NCI-H1105 (cell line): ENCODE measurements at regions not wholly inside any gene's neighbourhood (a gene's known extent, or its start where the extent isn't known, plus 50 kb on each side); places are given as distances from the start of the nearest gene placed in this dataset.
A peak's percentile ranks its signal among the peaks of the same experiment; 100 is the strongest.

Experiments
- DNase-seq: peaks from one replicate; lab custom pipeline; 2025; lab: John Stamatoyannopoulos, UW

GRCh38 chr18:77761332-77761731, 511.7 kb downstream of the GALR1 start:
- no peak for DNase-seq

- DNase-seq = no peak
Observed at GRCh38 chr18:77762014-77762413, 512.4 kb downstream of the GALR1 start.

GRCh38 chr18:77762642-77763041, 513.0 kb downstream of the GALR1 start:
- no peak for DNase-seq

GRCh38 chr18:77763530-77764145, 514.0 kb downstream of the GALR1 start:
- no peak for DNase-seq

GRCh38 chr18:77765468-77765867, 515.8 kb downstream of the GALR1 start:
- DNase-seq = peak; percentile 74

- DNase-seq = no peak
Observed at GRCh38 chr18:77766421-77766820, 516.8 kb downstream of the GALR1 start.

- no peak for DNase-seq
Observed at GRCh38 chr18:77772177-77772576, 522.5 kb downstream of the GALR1 start.

- no peak for DNase-seq
Observed at GRCh38 chr18:77776104-77776503, 526.5 kb downstream of the GALR1 start.

- no peak for DNase-seq
Observed at GRCh38 chr18:77777163-77777562, 527.5 kb downstream of the GALR1 start.

- peak; percentile 68 for DNase-seq
Observed at GRCh38 chr18:77784759-77785379, 535.2 kb downstream of the GALR1 start.

GRCh38 chr18:77785415-77785975, 535.8 kb downstream of the GALR1 start:
- DNase-seq = no peak

- DNase-seq = no peak
Observed at GRCh38 chr18:77803024-77803423, 553.4 kb downstream of the GALR1 start.

- no peak for DNase-seq
Observed at GRCh38 chr18:77804382-77804781, 554.7 kb downstream of the GALR1 start.

GRCh38 chr18:77807650-77808049, 558.0 kb downstream of the GALR1 start:
- no peak for DNase-seq

GRCh38 chr18:77811503-77811902, 561.9 kb downstream of the GALR1 start:
- peak; percentile 42 for DNase-seq

GRCh38 chr18:77815666-77816338, 566.2 kb downstream of the GALR1 start:
- DNase-seq = no peak

- no peak for DNase-seq
Observed at GRCh38 chr18:77818328-77818727, 568.7 kb downstream of the GALR1 start.

- DNase-seq = no peak
Observed at GRCh38 chr18:77820472-77820871, 570.8 kb downstream of the GALR1 start.

- DNase-seq = no peak
Observed at GRCh38 chr18:77821892-77822291, 572.2 kb downstream of the GALR1 start.

- no peak for DNase-seq
Observed at GRCh38 chr18:77822632-77823031, 573.0 kb downstream of the GALR1 start.

GRCh38 chr18:77833807-77834206, 584.2 kb downstream of the GALR1 start:
- no peak for DNase-seq

- DNase-seq = peak; percentile 77
Observed at GRCh38 chr18:77851802-77852201, 602.2 kb downstream of the GALR1 start.

GRCh38 chr18:77853859-77854258, 604.2 kb downstream of the GALR1 start:
- no peak for DNase-seq
